ENCODE measurements at regions not wholly inside any gene's neighbourhood (a gene's known extent, or its start where the extent isn't known, plus 50 kb on each side); places are given as distances from the start of the nearest gene placed in this dataset.

- H3K27ac ChIP-seq = no peak overlapping the region
- no peak overlapping the region for H3K4me3 ChIP-seq
- DNase-seq = no peak
- no peaks in the 10 kb centered on the region for H3K27me3 ChIP-seq
- no peak for ATAC-seq
- H3K4me1 ChIP-seq = no peaks in the 10 kb centered on the region
- no peaks in the 10 kb centered on the region for H3K9me3 ChIP-seq
- 95 to 98% (median 96%) methylated on average over 2 of the region's 2 CpGs for WGBS, 4 donors
- no peaks in the 10 kb centered on the region for H3K36me3 ChIP-seq
- intact Hi-C loops (cut with DNase I) = no loop called here
- no peak for TF ChIP-seq CTCF (IDR thresholded peaks at IDR 0.05)
- no peak for TF ChIP-seq POLR2A (IDR thresholded peaks at IDR 0.05)
Measured at GRCh38 chr6:23031986-23032385, 462.6 kb downstream of the HDGFL1 start.

DNA sequence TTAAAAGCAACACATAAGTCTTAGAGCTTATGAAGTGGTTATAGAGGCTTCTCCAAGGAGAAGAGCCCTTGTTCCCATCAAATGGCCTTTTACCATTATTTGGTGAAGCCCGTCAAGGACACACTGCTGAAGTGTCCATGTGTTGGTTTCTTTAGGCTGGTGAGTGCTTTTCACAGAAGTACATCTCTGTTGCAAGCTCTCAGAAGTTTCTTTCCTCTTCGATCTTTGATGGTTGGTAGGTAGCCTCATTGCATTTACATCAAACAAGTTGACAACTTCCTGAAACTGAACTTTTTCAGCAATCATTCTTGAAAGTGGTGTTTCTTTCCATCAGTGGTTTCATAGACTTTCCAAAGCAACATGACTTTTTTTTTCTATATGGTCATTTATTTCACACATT lies 465.6 kb downstream of the HDGFL1 start:
- Histone ChIP-seq H3K4me3 (no peak overlapping the region), H3K4me1 (no peaks in the 10 kb centered on the region), H3K9me3 (no peaks in the 10 kb centered on the region), H3K27me3 (no peaks in the 10 kb centered on the region), H3K36me3 (no peaks in the 10 kb centered on the region), H3K27ac (no peak overlapping the region)
- no peak for TF ChIP-seq POLR2A (IDR thresholded peaks at IDR 0.05)
- no peak for TF ChIP-seq CTCF (IDR thresholded peaks at IDR 0.05)
- 93 to 96% (median 94%) methylated on average over 2 of the region's 2 CpGs for WGBS, 4 donors
- intact Hi-C loops (cut with DNase I) = no loop called here
- no peak for ATAC-seq
- no peak for DNase-seq

DNA sequence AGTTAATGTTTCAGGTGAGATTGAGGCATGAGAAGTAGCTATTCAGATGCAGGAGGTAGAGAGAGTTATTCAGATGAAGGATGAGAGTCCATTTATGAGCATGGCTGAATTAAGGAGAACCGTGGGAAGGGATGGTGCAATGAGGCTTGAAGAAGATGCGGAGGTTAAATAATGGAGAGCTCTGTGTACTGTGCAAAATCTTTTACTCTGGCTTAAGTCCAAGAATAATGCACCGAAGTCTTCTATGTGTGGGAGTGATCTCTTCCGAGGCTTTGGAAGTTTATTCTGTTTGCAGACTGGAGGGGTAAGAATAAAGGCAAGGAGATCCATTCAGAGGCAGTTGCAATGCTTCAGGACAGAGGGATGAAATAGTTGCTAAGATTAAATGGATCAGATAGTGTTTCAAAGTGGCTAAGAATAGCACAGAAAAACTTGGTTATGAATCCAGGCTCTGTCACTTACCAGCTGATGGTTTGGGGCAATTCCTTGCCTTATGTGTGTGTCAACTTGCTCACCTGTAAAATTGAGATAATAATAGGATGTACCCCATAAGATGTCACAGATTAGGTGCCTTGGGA lies 467.1 kb downstream of the HDGFL1 start:
- ATAC-seq = no peak
- no peak for DNase-seq
- Histone ChIP-seq H3K4me3 (no peak overlapping the region), H3K27me3 (no peaks in the 10 kb centered on the region), H3K4me1 (no peaks in the 10 kb centered on the region), H3K36me3 (no peaks in the 10 kb centered on the region), H3K27ac (no peak overlapping the region), H3K9me3 (no peaks in the 10 kb centered on the region)
- WGBS, 4 donors = 50 to 64% (median 51%) methylated on average over 4 of the region's 4 CpGs
- TF ChIP-seq CTCF (IDR thresholded peaks at IDR 0.05) = no peak
- TF ChIP-seq POLR2A (IDR thresholded peaks at IDR 0.05) = no peak
- intact Hi-C loops (cut with DNase I) = no loop called here

DNA sequence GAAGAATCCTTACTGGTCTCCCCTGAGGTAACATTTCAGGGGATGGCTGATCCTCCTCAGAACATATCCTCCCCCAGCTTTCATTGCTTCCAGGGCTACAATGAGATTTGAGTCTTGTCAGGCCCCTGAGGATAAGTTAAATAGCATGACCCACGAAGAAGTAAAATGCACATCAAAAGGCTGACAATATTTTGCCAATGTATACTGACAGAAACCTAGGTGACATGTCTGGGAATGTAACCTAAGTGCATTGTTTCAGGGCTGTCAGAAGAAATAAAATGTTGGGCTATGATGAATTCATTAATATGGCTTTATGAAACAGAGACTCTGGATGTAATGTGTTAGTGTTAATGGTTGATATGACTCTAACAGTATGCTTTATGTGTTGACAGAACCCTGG lies 471.5 kb downstream of the HDGFL1 start:
- no peak for DNase-seq
- H3K27me3 ChIP-seq = no peaks in the 10 kb centered on the region
- intact Hi-C loops (cut with DNase I) = no loop called here
- H3K4me3 ChIP-seq = no peak overlapping the region
- H3K36me3 ChIP-seq = no peaks in the 10 kb centered on the region
- no peaks in the 10 kb centered on the region for H3K9me3 ChIP-seq
- no peaks in the 10 kb centered on the region for H3K4me1 ChIP-seq
- 88 to 100% (median 92%) methylated on average over 1 of the region's 1 CpG for WGBS, 4 donors
- no peak for TF ChIP-seq CTCF (IDR thresholded peaks at IDR 0.05)
- no peak for TF ChIP-seq POLR2A (IDR thresholded peaks at IDR 0.05)
- ATAC-seq = no peak
- H3K27ac ChIP-seq = no peak overlapping the region
